NOMO-1 treated with DMSO at 0.1 percent for 48 hours (cell line): ENCODE measurements at regions not wholly inside any gene's neighbourhood (a gene's known extent, or its start where the extent isn't known, plus 50 kb on each side); places are given as distances from the start of the nearest gene placed in this dataset.

Experiments used
- DNase-seq: peaks from one replicate; lab custom pipeline; 2025; ENCODE audit not compliant: unreplicated experiment; lab: John Stamatoyannopoulos, UW

DNA sequence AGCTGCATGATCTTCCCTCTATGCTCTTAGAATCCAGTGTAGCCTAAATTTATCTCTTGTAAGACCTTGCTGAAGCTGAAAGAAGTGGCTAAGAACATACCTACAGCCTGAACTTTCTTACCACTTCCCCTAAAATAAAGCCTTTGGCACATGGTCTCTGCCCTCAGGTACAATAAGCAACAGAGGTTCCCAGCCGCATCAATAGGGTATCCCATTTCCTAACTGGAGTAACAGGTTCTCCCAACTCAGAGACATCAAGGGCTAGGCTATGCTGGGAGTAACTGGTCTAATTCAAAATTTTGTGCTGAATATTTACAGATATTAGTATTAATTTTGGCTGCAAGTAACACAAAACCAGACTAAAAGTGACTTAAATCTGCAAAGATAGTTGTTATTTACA is 335.8 kb upstream of the TRPC7 start:
- no peak for DNase-seq

DNA sequence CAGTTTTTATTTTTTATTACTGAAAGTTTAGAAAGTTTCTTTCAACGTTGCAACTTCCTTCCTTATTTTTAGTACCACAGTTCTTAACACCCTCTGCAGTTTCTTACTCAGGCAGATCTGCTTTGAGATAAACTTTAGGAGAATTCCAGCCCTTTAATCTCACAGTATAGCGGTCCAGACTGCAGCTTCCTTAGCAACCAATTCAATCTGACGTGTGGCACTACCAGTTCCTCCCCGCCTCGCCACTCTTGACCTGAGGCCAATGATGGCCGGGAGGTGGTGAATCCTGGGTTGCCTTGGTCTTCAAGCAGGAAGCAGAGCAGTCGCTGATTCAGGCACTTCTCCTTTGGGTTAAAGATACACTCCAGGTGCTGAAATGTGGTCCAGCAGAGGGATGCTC is 334.3 kb upstream of the TRPC7 start:
- no peak for DNase-seq

DNA sequence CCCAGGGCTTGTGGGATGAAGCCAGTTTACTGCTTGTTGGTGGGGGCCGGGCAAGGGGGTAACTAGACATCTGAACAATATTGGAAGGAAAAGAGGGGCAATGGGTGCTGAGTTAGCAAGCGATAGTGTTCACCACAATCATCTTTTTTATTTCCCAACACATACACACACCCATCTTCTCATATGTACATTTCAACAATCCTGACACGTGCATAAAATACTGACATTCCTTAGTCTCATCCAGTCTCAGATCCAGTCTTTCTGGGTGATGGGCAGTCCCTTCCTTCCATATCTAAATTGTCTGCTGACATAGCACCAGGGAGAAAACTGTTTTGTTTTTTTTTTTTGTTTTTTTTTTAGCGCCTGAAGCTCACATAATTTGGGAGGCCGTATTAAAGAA is 333.6 kb upstream of the TRPC7 start:
- no peak for DNase-seq

DNA sequence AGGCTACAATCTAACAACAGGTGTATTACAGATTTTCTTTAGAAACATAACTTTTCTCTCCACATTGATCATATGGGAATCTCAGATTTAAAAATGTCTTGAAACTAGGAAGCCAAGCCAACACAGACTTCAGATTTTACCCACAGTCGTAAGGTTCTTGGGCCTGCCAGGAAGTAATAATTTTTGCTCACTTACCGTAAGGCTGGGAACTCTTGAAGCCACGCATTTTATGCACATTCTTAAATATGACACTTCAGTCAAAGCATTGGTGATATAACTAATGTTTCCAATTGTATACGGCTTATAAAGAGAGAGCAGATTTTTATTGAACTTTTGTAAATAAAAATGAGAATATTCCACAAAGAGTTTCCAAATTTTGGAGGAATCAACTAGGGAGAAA is 328.9 kb upstream of the TRPC7 start:
- no peak for DNase-seq

DNA sequence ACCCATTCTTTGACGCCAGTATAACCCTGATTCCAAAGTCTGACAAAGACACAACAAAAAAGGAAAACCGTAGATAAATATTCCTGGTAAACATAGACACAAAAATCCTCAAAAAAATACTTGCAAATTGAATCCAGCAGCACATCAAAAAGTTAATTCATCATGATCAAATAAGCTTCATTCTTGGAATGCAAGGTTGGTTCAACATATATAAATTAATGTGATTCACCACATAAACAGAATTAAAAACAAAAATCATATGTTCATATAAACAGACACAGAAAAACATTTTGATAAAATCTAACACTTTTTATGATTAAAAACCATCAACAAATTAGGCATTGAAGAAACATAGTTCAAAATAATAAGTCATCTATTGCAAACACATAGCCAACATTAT is 324.2 kb upstream of the TRPC7 start:
- DNase-seq = no peak

DNA sequence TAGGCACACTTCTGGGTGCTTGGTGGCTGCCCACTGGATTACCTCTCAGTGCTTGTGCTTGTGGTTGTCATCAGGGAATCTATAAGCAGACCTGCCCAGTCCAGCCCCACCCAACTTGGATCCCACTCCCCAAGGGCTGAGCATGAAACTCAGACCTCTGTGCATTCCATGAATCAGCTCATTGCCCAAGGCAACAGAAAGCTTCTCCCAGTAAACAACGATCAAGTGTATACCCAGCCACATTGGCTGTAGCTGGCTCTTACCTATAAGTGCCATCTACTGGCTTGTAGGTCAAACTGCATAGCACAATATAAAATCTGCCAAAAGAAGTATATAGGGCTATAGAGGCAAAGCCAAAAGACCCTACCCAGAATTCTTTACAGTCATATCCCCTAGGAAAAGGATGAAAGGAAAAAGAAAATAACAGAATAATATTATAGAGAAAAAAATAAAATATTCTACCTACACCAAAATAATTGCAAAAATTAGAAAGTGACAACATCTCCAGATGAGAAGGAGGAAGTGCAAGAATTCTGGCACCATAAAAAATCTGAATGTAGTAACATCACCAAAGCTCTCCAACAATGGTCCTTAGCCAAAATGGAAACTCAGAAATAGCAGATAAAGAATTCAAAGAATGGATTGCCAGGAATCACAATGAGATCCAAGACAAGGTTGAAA is 321.0 kb upstream of the TRPC7 start:
- DNase-seq = no peak

DNA sequence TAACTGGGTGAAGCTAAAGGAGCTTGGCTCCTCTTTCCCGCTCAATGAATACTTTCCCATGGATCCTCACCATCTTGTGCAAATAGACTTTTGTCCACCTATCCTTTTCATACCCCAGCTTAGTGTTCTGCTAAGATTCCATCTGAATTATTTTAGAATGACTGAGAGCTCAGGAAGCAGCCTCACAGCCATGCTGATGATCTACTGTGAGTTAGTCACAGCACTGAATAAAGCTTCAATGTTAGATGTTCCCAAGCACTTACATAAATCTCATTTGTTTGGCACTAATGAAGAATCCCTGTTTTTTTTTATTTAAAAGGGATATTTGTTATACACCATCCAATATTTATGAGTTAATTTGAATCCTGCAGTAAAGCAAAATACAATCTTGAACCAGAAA is 317.6 kb upstream of the TRPC7 start:
- DNase-seq = no peak

DNA sequence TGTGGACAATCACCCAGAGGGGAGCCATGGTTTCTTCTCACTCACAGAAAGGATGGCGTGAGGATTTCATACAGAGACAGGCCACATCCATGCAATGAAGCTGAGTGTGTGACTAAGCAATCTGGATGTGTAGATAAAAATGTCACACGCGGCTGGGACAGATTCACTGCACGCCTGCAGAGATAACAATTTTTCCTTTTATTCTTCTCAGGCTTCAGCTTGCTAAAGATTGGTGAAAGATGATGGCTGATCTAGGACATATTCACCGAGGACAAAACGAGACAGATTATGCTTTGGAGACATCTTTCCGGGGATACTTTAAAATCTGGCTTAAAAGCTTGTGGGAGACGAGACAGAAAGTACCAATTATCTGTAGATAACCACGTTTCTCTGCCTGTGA is 313.9 kb upstream of the TRPC7 start:
- DNase-seq = no peak

DNA sequence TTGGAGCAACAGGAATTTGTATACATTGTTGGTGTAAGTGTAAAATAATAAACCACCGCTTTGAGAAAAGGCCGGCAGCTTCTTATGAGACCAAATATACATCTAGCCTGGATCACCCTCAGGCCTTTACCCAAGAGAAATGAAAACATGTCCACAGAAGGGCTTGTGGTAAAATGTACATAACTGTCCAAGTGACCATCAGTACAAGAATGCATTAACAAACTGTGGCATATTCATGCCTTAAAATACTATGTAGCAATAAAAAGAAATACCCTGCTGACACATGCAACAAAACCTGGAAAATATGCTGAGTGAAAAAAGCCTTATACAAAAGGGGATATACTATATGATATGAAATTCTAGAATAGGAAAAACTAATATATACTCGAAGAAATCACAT is 311.9 kb upstream of the TRPC7 start:
- no peak for DNase-seq

DNA sequence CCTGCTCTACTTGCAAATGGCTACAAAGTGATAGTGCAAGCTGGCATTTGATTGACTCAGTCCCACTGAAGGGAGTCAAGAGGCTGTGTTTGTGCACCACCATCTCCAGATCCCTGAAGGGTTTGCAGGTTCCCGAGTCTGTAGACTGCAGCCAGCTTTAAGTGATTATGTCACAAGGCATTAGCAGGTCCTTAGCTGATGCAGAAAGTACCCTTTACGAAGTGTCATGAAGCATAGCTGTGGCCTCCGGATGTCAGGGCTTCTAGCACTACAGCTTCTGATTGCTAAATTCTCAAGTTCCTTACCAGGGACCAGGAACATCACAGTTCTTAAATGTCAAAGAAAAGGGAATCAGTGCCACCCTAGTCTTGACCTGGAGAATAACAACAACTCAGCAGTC is 311.3 kb upstream of the TRPC7 start:
- no peak for DNase-seq

DNA sequence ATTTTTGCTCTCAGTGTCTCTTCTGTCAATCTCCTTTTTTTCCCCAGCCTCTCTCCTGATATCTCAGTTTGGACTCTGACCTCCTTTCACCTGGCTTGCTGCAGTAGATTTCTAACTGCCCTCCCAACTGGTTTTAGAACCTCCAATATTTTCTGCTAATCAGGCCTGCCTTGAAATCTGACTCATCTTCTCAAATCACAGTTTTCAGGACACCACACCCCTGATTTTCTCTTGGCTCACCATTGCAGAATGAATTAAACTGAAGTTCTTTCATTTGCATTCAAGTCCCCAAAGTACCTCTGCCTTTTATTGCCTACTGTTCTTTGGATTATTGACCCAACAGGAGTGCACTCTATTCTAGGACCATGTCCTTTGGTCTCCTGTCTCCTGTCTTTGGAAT is 310.4 kb upstream of the TRPC7 start:
- DNase-seq = no peak

DNA sequence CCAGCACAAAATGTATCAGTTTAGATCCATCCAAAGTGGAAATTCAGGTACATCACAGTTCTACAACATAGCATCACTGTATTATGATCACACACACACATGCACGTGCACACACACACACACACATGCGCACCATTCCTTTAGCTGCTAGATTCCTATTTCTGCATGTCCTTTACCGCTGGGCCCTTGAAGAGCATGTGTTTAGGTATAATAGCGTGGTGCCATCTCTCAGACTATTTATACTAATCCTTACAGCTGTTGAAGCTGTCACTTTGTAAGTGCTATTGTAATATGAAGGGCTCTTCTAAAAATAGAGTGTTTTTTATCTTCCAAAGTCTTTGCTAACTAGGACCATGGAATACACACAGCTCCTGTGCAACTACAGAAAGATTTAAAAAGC is 308.8 kb upstream of the TRPC7 start:
- no peak for DNase-seq

DNA sequence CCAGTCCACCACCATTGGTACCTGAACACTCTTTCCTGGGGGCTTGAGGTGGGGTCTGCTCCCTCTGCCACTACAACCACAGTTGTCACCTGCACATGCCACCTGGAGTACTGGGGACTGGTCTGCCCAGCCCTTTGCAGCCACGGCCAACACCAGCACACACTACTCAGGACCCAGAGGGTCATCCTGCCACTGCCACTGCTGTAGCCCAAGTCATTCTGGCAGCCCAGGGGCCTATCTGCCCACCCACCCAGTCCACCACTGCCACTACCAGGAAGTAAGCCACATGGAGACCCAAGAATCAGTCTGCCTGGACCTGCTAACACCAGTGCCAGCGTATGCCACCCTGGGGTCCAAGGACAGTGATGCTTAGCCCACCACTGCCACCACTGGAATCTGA is 302.4 kb upstream of the TRPC7 start:
- no peak for DNase-seq

DNA sequence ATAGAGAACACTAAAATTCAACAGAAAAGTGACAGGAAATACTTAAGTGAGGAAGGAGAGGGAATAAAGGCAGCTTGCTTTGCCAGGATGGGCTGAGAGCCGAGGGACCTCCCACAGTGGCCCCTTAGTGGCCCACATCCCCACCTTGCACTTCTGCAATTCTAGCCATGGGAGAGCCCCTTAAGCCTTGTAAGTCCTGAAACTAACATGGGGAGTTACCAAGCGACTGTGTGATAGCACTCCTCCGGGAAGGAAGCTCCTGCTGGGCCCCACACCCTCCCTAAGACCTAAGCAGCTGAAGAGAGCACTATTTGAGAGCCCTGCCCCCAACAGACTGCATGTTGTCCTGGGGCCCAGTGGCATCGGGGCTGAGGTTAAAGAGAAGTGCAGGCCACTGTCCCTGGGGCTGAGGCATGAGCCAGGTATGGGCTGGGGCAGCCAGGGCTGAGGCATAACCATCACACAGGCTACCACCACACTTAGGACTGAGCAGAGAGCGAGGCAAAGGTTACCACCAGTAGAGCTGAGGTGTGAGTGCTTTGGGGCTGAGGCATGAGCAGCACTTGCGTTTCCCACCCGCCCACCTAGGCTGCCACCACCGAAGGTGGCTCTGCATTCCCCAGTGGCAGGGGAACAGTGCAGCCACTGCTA is 301.8 kb upstream of the TRPC7 start:
- DNase-seq = no peak

DNA sequence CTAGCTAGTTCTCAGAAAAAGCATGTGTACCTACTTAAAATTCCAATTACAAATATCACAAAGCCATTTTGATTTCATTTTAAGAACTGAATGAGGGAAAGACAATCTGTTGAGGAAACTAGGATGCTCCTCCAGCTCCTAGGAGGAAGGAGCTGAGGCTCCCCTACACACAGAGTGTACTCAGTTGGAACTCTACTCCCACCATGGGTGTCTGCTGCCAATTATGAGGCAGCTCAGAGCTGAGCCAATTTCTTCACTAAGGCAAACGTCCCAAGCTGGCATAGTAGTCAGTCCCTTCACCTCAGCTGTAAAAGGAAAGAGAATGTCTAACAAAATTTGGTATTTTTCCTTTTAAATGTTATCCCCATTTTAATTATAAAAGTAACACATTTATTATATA is 300.0 kb upstream of the TRPC7 start:
- DNase-seq = no peak

DNA sequence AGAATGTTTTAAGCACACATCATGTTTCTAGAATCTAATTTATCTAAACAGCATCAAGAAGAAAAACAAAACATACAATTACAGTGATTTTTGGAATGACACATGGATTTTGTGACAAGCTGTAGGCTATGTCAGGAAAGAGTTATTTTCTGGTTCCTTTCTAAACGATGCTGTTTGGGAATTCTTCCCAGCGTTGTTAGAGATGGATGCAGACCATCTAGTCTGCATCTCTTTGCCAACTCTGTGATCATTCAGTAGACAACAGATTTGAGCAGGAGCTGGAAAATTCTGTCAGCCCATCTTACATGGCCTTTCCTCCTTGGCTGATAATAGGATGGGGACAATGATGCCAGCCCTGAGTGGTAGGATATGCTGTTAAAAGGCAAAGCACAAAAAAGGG is 295.7 kb upstream of the TRPC7 start:
- no peak for DNase-seq

DNA sequence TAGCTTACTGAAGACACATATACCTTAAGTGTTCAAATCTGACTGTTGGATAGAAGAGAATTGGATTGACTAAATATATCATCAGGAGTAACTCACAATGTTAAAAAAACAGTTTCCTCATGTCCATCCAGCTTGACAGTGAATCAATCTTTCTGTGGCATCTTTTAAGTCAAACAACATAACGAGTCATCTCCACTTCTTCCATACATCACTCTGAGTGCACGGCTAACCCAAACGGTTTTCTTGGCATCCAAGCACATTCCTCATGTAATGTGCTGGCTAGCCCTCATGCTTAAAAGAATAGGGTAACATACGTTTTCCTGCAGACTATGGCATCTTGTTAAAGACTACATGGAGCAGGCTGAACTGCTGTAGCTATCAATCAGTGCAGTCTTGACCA is 291.5 kb upstream of the TRPC7 start:
- no peak for DNase-seq

DNA sequence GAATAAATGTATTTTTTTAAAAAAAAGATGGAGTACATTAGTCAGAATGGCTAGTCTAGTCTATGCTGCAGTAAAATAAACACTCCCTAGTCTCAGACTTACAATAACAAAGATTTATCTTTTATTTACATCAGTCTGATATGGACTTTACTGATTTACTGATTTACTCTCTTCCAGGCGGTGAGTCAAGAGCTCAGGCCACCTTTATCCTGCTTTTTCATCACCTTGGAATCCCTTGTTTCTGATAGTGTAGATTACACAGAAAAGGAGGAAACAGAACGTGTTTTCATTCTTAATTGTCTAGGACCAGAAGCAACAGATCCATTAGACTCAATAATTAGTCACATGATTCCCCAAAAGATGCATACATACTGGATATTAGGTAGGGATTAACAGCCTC is 290.1 kb upstream of the TRPC7 start:
- no peak for DNase-seq

DNA sequence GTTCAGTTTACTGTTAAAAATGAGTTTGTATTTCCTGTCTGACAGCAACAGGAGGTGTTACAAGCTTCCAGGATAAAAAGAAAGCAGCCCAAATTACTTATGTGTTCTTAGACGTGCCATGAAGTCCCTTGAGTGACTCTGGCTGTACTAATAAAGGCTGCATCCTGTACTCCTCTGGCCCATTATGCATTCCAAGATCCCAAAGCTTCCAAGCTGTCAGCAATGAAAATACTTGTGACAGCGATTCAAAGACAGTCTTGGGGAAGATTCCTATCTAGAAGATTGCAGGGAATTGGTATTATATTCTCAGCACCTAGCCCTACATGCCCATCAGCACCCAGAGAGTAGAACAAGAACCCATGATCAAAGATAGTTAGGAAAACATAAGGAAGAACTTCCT is 281.6 kb upstream of the TRPC7 start:
- no peak for DNase-seq

DNA sequence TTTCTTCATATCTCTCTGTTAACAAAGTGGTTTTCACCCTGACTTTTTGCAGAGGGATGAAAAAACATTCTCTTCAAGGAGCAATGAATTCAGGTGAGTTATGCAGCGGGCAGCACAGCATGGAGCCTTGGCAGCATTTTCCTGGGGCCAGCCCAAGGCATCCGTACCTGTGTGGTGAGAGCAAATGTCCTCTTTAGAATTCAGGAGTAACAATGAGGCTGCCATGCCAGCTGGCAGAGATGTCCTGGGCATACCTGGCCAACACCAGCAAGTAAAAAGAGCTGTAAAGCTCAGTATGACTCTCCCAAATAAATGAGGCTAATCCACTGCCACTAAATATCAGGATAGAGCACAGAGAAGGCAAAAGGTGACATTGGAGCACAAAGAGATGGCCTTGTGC is 277.6 kb upstream of the TRPC7 start:
- no peak for DNase-seq

DNA sequence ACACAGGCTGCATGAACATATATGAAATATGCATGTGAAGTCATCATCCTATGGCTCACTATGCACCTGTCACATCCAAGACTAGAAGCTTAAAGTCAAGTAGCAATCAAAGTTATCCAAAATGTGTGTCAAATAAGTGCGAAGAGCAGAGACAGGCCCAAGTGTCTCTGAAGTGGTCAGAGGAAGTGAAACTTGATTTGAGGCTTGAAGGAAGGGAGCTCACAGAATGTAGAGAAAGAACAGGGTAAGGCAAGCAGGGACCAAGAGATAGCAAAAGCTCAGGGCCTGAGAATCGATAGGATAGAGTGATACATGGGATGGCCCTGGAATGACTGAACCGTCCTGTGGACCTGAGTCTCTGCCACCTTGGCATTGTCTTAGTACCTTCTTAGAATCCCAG is 274.3 kb upstream of the TRPC7 start:
- peak; percentile 26 for DNase-seq

DNA sequence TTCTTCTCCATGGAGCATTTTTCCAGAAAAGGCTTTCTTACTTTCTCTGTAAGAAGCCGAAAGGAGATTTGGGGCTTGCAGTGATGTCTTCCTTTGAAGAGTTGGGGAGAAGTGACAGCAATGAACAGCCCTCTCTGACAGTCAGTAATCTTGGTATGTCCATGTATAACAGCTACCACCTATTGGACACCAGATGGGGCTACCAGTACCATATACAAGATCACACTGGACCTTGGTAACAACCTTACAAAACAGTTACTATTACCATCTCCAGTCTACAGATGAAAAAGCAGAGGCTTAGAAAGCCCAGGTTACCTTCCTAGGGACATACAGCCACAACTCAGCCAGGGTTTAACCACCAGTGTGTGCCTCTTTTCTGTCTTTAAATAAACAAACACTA is 272.7 kb upstream of the TRPC7 start:
- DNase-seq = no peak

DNA sequence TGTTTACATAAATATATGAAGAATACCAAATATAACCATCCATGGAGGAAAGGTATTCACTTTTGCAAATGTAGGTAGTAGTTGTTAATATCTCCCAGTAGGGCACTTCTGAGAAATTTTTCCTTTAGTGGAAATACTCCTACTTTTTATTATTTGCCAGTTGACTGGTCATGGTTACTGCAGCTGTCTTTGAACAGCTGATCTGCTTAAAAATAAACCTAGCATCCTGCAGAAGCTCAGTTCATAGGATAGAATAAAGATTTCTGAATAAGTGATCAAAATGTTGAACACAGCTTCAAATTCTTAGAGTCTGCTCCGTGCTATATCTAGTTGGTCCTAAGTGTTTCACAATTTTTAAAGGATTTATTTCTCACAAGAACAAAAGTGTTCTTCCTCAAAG is 270.7 kb upstream of the TRPC7 start:
- DNase-seq = no peak
